KMS-11 (cell line): ENCODE measurements at regions not wholly inside any gene's neighbourhood (a gene's known extent, or its start where the extent isn't known, plus 50 kb on each side); places are given as distances from the start of the nearest gene placed in this dataset.

Experiments used
- H2AFZ ChIP-seq: fragments of 200-600 bp; sonication (generic); 2 replicates; pipeline ENCODE4 v1.6.1; 2016; ENCODE audit warnings: antibody characterized with exemption, mixed run types, low read depth
- H3K27ac ChIP-seq: fragments of 200-600 bp; sonication (generic); 2 replicates; pipeline ENCODE4 v1.6.1; 2016; ENCODE audit warnings: mild to moderate bottlenecking, mixed run types
- H3K27me3 ChIP-seq: fragments of 200-600 bp; sonication (generic); 2 replicates; pipeline ENCODE4 v1.6.1; 2017; ENCODE audit warnings: mild to moderate bottlenecking, low read depth, mixed run types, moderate library complexity; ENCODE audit not compliant: insufficient read depth
- H3K36me3 ChIP-seq: fragments of 200-600 bp; sonication (generic); 2 replicates; pipeline ENCODE4 v1.6.1; 2017; ENCODE audit warnings: mild to moderate bottlenecking, mixed run types; ENCODE audit not compliant: insufficient read depth
- H3K4me1 ChIP-seq: fragments of 200-600 bp; sonication (generic); 2 replicates; pipeline ENCODE4 v1.6.1; 2016; ENCODE audit warnings: mild to moderate bottlenecking, low read depth, mixed run types; ENCODE audit not compliant: poor library complexity, severe bottlenecking
- H3K4me2 ChIP-seq: fragments of 200-600 bp; sonication (generic); 2 replicates; pipeline ENCODE4 v1.7.0; 2016; ENCODE audit warnings: mild to moderate bottlenecking, mixed run types
- H3K4me3 ChIP-seq: fragments of 200-600 bp; sonication (generic); IDR thresholded peaks from 2 replicates; pipeline ENCODE4 v1.6.1; 2017; ENCODE audit warnings: low read depth, low read length, mixed read lengths; ENCODE audit not compliant: insufficient read depth
- H3K79me2 ChIP-seq: fragments of 200-600 bp; sonication (generic); 2 replicates; pipeline ENCODE4 v1.6.1; 2016; ENCODE audit warnings: low read depth, mixed run types; ENCODE audit not compliant: insufficient read depth
- H3K9ac ChIP-seq: fragments of 200-600 bp; sonication (generic); 2 replicates; pipeline ENCODE4 v1.6.1; 2016; ENCODE audit warnings: mild to moderate bottlenecking, mixed run types
- H4K20me1 ChIP-seq: fragments of 200-600 bp; sonication (generic); 2 replicates; pipeline ENCODE4 v1.6.1; 2016; ENCODE audit warnings: mild to moderate bottlenecking, mixed run types; ENCODE audit not compliant: insufficient read depth
- TF ChIP-seq, protein P1 (sequence below): fragments of 200-600 bp; sonication (generic); conservative IDR thresholded peaks from 2 replicates; pipeline ENCODE4 v1.6.1; 2017; ENCODE audit warnings: low read depth, mild to moderate bottlenecking, antibody characterized with exemption, low read length, moderate library complexity, mixed read lengths

DNA sequence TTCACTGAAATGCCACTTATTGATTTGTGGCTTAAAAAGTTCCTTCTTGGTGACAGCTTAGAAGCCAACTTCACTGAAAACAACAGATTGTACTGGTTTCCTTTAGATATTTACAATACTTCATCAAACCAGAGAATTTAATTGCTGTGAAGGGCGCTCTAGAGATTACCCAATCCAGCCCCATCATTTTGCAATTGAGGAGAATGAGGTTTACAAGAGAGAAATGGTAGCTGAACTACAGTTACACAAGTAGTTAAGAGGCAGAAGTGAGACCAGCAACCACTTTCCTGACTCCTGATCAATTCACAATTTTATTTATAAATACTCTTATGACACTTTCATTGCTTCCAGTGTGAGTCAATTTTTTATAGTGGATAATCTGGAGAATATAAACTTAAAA, 103.5 kb upstream of the APC start:
- Histone ChIP-seq H2AFZ (no peak overlapping the region), H3K27me3 (no peaks in the 10 kb centered on the region), H3K9ac (no peak overlapping the region), H3K27ac (no peak overlapping the region), H3K4me1 (peaks cover 1% of the 10 kb centered on the region), H3K36me3 (no peaks in the 10 kb centered on the region), H3K4me3 (no peak overlapping the region), H3K79me2 (no peaks in the 10 kb centered on the region), H4K20me1 (no peaks in the 10 kb centered on the region), H3K4me2 (no peak overlapping the region)
- TF ChIP-seq, protein P1, sequence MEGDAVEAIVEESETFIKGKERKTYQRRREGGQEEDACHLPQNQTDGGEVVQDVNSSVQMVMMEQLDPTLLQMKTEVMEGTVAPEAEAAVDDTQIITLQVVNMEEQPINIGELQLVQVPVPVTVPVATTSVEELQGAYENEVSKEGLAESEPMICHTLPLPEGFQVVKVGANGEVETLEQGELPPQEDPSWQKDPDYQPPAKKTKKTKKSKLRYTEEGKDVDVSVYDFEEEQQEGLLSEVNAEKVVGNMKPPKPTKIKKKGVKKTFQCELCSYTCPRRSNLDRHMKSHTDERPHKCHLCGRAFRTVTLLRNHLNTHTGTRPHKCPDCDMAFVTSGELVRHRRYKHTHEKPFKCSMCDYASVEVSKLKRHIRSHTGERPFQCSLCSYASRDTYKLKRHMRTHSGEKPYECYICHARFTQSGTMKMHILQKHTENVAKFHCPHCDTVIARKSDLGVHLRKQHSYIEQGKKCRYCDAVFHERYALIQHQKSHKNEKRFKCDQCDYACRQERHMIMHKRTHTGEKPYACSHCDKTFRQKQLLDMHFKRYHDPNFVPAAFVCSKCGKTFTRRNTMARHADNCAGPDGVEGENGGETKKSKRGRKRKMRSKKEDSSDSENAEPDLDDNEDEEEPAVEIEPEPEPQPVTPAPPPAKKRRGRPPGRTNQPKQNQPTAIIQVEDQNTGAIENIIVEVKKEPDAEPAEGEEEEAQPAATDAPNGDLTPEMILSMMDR = no peak

DNA sequence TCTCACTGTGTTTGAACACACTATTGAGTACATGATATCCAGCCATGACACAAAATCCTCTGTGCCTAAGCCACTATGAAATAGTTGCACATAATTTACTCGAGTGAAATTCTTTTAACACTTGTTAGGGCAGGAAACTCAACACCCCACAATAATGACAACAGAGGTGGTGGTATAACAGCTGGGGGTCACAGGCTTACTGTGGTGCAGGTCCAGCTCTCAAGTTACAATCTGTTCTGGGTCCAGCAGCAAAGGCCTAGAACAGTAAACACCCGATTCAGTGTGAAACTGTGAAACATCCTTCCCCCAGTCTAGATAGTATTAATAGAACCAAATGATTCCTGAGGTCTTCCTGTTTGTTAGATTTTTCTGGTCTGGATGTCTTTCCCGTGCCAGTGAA, 102.9 kb upstream of the APC start:
- Histone ChIP-seq H3K27ac (no peak overlapping the region), H2AFZ (no peak overlapping the region), H3K4me3 (no peak overlapping the region), H3K36me3 (no peaks in the 10 kb centered on the region), H3K4me1 (no peaks in the 10 kb centered on the region), H3K79me2 (no peaks in the 10 kb centered on the region), H3K27me3 (no peaks in the 10 kb centered on the region), H3K9ac (no peak overlapping the region), H4K20me1 (no peaks in the 10 kb centered on the region), H3K4me2 (no peak overlapping the region)
- TF ChIP-seq, protein P1 = no peak

DNA sequence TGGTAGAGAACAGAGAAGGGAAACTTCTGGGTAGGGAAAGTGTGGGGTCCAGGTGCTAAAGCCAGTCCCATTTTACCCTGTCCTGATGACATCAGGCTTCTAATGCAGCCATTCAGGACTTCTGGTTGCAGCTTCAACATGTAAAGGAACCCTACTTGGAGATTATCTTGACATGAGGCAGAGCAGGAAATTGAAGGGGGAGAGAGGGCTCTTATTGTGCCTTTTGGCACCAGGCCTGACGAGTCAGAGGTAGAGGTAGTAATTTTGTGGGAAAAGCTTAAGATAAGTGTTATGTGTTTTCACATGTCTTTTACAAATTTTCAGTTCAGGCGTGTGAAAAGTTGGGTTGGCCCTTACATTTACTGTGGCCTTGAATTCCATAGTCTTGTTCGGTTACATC, 102.4 kb upstream of the APC start:
- H3K4me2 ChIP-seq = no peak overlapping the region
- H3K79me2 ChIP-seq = no peaks in the 10 kb centered on the region
- TF ChIP-seq, protein P1 = no peak
- no peak overlapping the region for H3K4me3 ChIP-seq
- no peaks in the 10 kb centered on the region for H3K36me3 ChIP-seq
- H2AFZ ChIP-seq = no peak overlapping the region
- no peaks in the 10 kb centered on the region for H3K27me3 ChIP-seq
- H3K4me1 ChIP-seq = no peaks in the 10 kb centered on the region
- no peak overlapping the region for H3K27ac ChIP-seq
- H3K9ac ChIP-seq = no peak overlapping the region
- no peaks in the 10 kb centered on the region for H4K20me1 ChIP-seq

DNA sequence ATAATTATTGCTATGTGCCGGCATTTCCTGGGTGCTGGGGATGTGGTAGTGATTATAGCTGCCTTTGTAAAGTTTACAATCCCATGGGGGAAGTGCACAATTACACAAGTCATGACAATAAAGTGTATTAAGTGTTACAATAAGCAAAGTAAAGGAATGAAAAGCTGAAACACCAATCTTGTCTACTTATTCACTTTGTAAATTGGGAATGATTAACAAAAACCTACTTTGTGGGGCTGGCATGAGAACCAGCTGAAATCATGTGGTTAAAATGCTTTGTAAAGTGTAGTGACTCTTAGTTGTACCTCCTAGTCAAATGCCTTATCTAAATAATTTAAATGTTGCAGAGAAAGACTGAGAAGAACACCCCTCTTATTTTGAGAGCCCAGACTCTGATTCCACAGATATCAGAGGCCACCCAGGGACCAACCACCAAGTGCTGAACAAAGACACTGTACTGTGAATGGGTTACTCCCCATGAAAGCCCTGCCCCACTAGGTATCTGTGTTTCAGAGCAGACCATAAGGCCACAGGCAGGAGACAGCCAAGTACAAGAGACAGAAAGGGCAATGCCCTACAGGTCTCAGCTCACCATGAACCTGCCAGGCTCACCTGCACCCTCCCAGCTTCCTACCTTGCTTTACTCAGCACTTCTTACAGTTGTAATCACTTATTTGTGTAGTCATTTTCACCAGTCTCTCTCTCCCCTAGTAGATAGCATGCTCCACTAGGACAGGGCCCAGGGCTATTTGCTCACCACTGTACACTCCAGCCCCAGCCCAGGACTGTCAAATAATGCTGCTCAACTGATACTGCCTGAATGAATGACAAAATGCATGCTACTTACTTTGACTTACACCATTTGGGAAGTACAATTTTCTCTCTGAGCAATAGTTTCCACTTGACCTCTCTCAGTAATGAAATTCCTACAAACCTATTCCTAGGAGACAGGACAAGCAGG, 101.6 kb upstream of the APC start:
- Histone ChIP-seq H3K4me2 (no peak overlapping the region), H3K4me1 (no peaks in the 10 kb centered on the region), H3K27me3 (no peaks in the 10 kb centered on the region), H3K4me3 (no peak overlapping the region), H3K79me2 (no peaks in the 10 kb centered on the region), H3K27ac (no peak overlapping the region), H3K36me3 (no peaks in the 10 kb centered on the region), H3K9ac (no peak overlapping the region), H2AFZ (no peak overlapping the region), H4K20me1 (no peaks in the 10 kb centered on the region)
- TF ChIP-seq, protein P1 = no peak
